GM21360 (cell line): ENCODE measurements at regions not wholly inside any gene's neighbourhood (a gene's known extent, or its start where the extent isn't known, plus 50 kb on each side); places are given as distances from the start of the nearest gene placed in this dataset.

Source experiments
- ATAC-seq: cut with Tn5 transposase; IDR thresholded peaks from one replicate; pipeline ENCODE4 v1.9.1; 2021; ENCODE audit warnings: mild to moderate bottlenecking, moderate library complexity; ENCODE audit not compliant: unreplicated experiment

DNA sequence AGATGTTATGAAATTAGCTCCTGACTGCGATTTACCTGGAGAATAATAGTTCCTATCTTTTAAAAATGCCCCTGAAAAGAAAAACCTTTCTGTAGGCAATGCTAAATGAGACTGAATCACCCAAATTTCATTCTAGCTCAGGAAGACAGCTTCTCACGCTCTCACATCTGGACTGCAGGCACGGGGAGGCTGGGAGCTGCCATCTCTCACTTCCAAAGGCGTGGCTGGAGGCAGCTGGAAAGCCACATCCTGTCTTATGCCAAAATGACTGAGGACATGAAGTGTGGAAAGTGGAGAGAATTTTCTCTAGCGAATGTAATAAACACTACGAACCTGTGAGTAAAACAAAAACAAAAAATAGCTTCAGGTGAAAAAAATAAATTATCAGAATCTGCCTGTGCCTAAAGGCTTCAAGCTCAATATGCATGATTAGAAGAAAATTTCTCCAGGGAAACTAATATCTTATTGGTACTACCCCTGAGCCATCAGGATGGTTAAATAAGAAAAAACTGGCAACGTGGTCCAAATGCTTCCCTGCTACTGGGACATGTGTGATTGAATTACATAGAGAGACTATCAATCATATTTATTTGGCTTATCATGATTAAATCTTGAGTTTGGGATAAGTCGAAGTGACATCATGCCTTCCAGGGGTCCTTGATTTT is 58.1 kb upstream of the UBL3 start:
- ATAC-seq = no peak

DNA sequence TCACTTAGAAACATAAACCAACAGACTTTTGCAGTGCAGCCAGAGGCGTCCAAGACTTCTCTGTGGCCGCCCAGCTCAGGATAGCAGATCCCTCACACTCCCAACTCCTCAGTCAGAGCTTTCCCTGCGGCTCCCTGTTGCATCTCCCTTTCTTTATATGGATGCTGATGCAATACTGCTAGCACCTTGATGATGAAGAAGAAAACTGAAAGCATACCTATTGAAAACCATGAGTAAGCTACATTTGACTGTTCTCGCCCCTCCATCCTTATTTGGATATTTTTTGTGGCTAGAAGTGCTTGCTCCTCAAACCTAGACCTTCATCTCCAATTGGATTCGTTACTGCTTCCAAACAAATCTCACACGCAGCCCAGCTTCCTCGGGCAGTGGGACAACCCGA is 57.3 kb upstream of the UBL3 start:
- no peak for ATAC-seq

DNA sequence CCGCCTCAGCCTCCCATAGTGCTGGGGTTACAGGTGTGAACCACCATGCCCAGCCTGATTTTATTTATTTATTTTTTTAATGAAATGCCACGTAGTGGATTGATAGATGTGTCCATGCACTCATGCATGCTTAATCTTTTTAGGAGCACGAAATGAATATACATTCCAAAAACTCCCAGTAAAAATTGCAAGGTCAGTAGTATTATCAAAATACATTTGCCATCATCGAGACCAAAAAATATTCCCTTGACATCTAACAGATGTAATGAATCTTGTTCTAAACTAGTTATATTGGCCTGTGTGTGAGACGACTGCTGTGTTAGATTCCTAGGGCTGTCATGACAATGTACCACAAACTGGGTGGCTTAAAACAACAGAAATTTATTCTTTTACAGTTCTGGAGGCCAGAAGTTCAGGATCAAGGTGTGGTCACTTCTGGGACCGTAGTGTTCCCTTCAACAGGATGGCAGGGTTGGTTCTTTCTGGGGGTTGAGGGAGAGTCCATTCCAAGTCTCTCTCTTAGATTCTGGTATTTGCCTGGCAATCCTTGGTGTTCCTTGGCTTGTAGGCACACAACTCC is 56.1 kb upstream of the UBL3 start:
- ATAC-seq = no peak

DNA sequence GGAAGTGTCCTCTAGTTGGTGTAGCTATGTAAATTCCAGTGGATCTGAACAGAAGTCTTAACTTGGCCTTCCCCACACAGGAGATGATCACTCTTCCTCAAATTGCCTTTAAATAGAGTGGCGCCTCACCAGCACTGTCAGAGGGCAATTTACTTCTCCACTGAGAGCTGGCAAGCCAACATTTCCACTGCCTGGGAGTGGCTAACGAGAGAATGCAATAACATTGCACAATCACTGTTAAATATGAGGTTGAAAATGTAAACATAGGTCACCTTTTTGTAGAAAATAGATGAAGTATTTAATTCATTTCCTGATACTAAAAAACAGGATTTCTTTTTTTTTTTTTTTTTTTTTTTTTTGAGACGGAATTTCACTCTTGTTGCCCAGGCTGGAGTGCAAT is 55.4 kb upstream of the UBL3 start:
- no peak for ATAC-seq

DNA sequence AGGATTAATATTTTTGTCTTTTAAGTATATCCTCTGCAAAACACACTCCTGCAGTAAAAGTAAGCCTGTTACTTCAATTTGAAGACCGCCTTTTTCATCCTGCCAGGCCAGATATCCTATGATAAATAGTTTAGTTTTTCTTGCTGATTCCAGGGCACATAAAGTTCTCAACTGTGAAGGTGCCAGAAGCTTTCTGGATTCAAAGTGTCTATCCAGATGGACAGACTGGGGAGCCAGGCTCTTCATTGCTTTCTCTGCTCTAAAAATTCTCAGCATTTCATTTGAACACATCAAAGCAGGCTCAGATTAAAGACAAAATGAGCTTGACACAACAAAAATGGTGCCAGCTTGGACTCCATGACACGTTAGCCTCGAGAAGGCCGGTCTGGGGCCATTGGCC is 53.6 kb upstream of the UBL3 start:
- no peak for ATAC-seq

DNA sequence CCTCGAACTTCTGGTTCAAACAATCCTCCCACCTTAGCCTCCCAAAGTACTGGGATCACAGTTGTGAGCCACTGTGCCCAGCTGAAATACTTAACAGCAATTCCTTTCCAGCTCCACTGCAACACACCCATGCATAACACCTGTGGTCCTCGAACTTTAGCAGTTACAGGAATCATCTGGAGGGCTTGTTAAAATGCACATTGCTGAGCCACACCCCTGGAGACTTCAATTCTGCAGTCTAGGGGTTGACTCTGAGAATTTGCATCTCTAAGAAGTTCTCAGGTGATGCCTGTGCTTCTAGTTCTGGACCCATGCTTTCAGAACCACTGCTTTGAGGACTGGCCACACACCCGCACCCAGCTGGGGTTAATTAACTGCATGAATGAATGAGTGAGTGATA is 53.1 kb upstream of the UBL3 start:
- no peak for ATAC-seq

DNA sequence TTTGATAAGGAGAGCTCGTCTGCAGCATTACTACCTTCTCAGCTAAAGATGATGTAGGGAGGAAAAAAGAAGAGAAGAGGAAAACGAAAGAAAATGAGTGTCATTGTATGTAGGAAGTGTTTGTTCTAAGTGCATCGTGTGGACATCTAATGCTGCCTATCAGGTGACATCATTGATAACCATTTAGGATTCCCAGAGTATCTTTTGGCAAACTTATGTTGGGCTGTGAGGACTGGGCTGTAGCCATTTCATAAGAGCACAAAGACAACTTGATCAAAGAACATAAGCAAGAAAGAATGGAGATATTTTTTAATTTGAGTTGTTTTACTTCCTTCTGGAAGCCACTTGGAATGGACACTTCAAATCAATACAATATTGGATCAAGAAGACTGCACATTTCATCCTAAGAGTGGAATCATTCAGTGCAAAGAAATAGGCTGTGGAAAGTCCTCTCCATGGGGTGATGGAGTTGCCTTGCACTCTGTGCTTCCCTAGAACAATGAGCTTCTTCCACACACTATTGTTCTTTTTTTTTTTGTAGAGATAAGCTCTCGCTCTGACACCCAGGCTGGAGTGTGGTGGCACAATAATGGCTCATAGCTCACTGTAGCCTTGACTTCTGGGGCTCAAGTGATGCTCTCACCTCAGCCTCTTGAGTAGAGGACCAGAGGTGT is 52.4 kb upstream of the UBL3 start:
- no peak for ATAC-seq

DNA sequence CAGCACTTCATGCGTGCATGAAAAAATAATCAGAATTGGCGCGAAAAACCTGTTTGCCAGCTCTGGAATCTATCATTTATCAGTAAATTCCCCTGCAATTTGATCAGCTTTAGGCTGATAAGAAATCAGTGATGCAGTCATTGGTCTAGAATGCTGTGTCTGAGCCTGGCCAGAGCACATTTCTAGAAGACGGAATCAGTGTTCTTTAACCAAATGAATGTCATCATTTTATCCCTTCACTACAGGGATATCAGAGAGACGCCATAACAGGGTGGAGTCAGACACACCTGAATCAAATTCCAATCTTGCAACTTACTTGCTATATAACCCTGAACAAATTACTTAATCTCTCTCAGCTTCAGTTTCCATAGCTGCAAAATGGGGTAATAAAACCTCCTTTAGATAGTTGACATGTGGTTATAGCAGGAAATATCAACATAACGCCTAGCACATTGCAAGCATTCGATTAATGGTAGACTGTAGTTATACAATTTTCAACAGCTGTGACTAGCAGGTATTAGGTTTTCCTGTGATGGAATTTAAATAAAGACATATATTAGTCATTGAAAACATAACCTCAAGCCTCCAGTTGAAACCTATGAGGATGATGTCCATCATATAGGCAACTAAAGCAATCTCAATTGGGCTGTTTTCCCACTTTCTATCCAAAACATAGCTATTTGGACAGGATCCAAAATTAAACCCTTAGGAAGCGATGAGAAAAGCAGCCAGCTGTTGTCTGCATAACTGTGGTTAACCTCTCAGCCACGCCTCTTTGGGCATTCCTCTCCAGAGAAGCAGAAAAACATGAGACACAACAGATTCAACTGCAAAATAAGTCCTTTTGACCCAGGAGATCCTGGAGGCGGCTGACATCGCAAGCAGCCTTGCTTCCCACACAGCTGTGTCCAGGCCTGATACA is 51.6 kb upstream of the UBL3 start:
- no peak for ATAC-seq
